NCI-H82 treated with DMSO at 0.1 percent for 48 hours (cell line): ENCODE measurements at regions not wholly inside any gene's neighbourhood (a gene's known extent, or its start where the extent isn't known, plus 50 kb on each side); places are given as distances from the start of the nearest gene placed in this dataset.
"Not testable (repeated sequence)": the region's sequence is repeated elsewhere in the genome, so short reads cannot be mapped to it uniquely, and the experiment has no call there.

ENCODE experiments used
- DNase-seq: peaks from one replicate; lab custom pipeline; 2025; ENCODE audit not compliant: unreplicated experiment; lab: John Stamatoyannopoulos, UW

GRCh38 chr4:110837896-110838450, 215.1 kb upstream of the PITX2 start:
- DNase-seq: no peak

- DNase-seq: no peak
Measured at GRCh38 chr4:110840221-110840654, 217.4 kb upstream of the PITX2 start.

GRCh38 chr4:110848787-110849186, 225.9 kb upstream of the PITX2 start:
- DNase-seq: no peak

- DNase-seq: no peak
Measured at GRCh38 chr4:110849461-110849860, 226.6 kb upstream of the PITX2 start.

- peak; percentile 7 for DNase-seq
Measured at GRCh38 chr4:110850461-110851442, 227.9 kb upstream of the PITX2 start.

GRCh38 chr4:110851989-110852388, 229.1 kb upstream of the PITX2 start:
- no peak for DNase-seq

- no peak for DNase-seq
Measured at GRCh38 chr4:110852793-110853192, 229.9 kb upstream of the PITX2 start.

- DNase-seq: no peak
Measured at GRCh38 chr4:110853242-110853641, 230.4 kb upstream of the PITX2 start.

- peak; percentile 53 for DNase-seq
Measured at GRCh38 chr4:110854021-110854678, 231.3 kb upstream of the PITX2 start.

- no peak for DNase-seq
Measured at GRCh38 chr4:110860125-110860524, 237.2 kb upstream of the PITX2 start.

GRCh38 chr4:110860901-110861300, 238.0 kb upstream of the PITX2 start:
- DNase-seq: no peak

GRCh38 chr4:110865611-110866259, 242.9 kb upstream of the PITX2 start:
- no peak for DNase-seq

GRCh38 chr4:110867251-110867960, 244.5 kb upstream of the PITX2 start:
- DNase-seq: no peak

- DNase-seq: no peak
Measured at GRCh38 chr4:110867981-110868720, 245.3 kb upstream of the PITX2 start.

GRCh38 chr4:110869114-110869513, 246.2 kb upstream of the PITX2 start:
- no peak for DNase-seq

- no peak for DNase-seq
Measured at GRCh38 chr4:110869862-110870572, 247.1 kb upstream of the PITX2 start.

- not testable (repeated sequence) for DNase-seq
Measured at GRCh38 chr4:110876214-110876613, 253.3 kb upstream of the PITX2 start.

- DNase-seq: no peak
Measured at GRCh38 chr4:110876866-110877265, 254.0 kb upstream of the PITX2 start.

GRCh38 chr4:110877778-110878370, 255.0 kb upstream of the PITX2 start:
- no peak for DNase-seq
